Esophagus (tissue), 2 donors: ENCODE measurements at regions not wholly inside any gene's neighbourhood (a gene's known extent, or its start where the extent isn't known, plus 50 kb on each side); places are given as distances from the start of the nearest gene placed in this dataset.

ENCODE experiments used
- H3K27ac ChIP-seq, 2 donors: one replicate each; pipeline ENCODE4 v1.5.1; 2013; ENCODE audit warnings: low read depth in 2 of 2, mild to moderate bottlenecking in 2 of 2, inconsistent platforms in 1 of 2, low read length in 1 of 2, moderate library complexity in 1 of 2
- H3K27me3 ChIP-seq, 2 donors: one replicate each; pipeline ENCODE4 v1.6.1; 2013; ENCODE audit warnings: low read length in 2 of 2, control low read depth in 1 of 2, mild to moderate bottlenecking in 1 of 2; ENCODE audit not compliant: insufficient read depth in 2 of 2, control insufficient read depth in 1 of 2
- H3K36me3 ChIP-seq, 2 donors: one replicate each; pipeline ENCODE4 v1.6.1; 2013; ENCODE audit warnings: low read length in 1 of 2; ENCODE audit not compliant: control insufficient read depth in 2 of 2, insufficient read depth in 2 of 2
- H3K4me1 ChIP-seq, 2 donors: one replicate each; pipeline ENCODE4 v1.6.1; 2013; ENCODE audit warnings: low read length in 1 of 2; ENCODE audit not compliant: control insufficient read depth in 2 of 2, insufficient read depth in 2 of 2
- H3K4me3 ChIP-seq, 2 donors: one replicate each; pipeline ENCODE4 v1.5.1; 2013; ENCODE audit warnings: low read length in 2 of 2, mild to moderate bottlenecking in 2 of 2, low read depth in 1 of 2, moderate library complexity in 1 of 2
- H3K9me3 ChIP-seq, 2 donors: one replicate each; pipeline ENCODE4 v1.6.1; 2013; ENCODE audit warnings: mild to moderate bottlenecking in 2 of 2, low read depth in 1 of 2, low read length in 1 of 2, moderate library complexity in 1 of 2; ENCODE audit not compliant: control insufficient read depth in 2 of 2, insufficient read depth in 1 of 2
- WGBS, 2 donors: extraction: QIAGEN DNeasy Blood & Tissue Kit; methylation state at CpG; one replicate each; pipeline ENCODE4 v1.1.7; 2013; 5-methylcytosine and 5-hydroxymethylcytosine counted together
- donor health status: healthy with polysubstance abuse.
- donor health status: Bipolar disorder and iron deficiency.

DNA sequence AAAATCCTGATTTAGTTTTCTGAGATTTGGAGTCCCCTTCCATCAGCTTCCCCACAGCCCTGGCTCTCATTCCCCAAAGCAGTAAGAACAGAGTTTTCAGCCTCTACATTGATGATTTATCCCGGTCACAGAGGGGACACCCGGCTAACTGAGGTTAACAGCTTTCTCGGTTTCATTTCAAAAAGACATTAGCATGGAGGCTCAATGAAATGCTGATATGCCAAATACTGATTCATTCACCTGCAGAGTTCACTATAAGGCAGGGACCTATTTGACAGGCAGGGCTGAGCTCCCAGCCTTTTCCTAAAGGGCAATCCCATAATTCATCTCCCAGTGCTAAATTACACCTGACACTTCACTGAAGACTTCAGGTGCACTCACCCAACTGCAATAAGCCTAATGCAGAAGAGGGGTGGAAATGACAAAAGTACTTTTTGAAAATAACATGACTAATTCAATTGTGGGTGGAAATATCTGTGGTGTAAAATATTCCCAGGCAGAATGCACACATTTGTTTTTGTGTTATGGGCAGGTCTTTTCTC lies 99.8 kb upstream of the PMFBP1 start:
- no peak overlapping the region for H3K4me3 ChIP-seq
- no peaks in the 10 kb centered on the region for H3K4me1 ChIP-seq
- no peak overlapping the region for H3K27ac ChIP-seq
- no peaks in the 10 kb centered on the region for H3K36me3 ChIP-seq
- H3K9me3 ChIP-seq = no peaks in the 10 kb centered on the region
- peaks cover 0 to 2% of the 10 kb centered on the region in 2 donors for H3K27me3 ChIP-seq
- 84 to 86% methylated on average over 3 of the region's 3 CpGs for WGBS, 2 donors

- no peaks in the 10 kb centered on the region for H3K4me1 ChIP-seq
- H3K9me3 ChIP-seq = no peaks in the 10 kb centered on the region
- H3K4me3 ChIP-seq = no peak overlapping the region
- no peaks in the 10 kb centered on the region for H3K27me3 ChIP-seq
- no peak overlapping the region for H3K27ac ChIP-seq
- H3K36me3 ChIP-seq = no peaks in the 10 kb centered on the region
- 40 to 41% methylated on average over 1 of the region's 1 CpG for WGBS, 2 donors
These were observed 98.6 kb upstream of the PMFBP1 start for GRCh38 chr16:72270531-72270930.

- Histone ChIP-seq H3K4me3 (no peak overlapping the region), H3K36me3 (no peaks in the 10 kb centered on the region), H3K9me3 (no peaks in the 10 kb centered on the region), H3K4me1 (no peaks in the 10 kb centered on the region), H3K27me3 (no peaks in the 10 kb centered on the region), H3K27ac (no peak overlapping the region)
- WGBS, 2 donors = 87 to 90% methylated on average over 6 of the region's 6 CpGs
These were observed 94.9 kb upstream of the PMFBP1 start for GRCh38 chr16:72266836-72267235.

GRCh38 chr16:72264771-72265170 lies 92.8 kb upstream of the PMFBP1 start:
- H3K4me3 ChIP-seq = no peak overlapping the region
- H3K27ac ChIP-seq = no peak overlapping the region
- H3K36me3 ChIP-seq = no peaks in the 10 kb centered on the region
- H3K27me3 ChIP-seq = no peaks in the 10 kb centered on the region
- WGBS, 2 donors = 76 to 87% methylated on average over 2 of the region's 2 CpGs
- no peaks in the 10 kb centered on the region for H3K4me1 ChIP-seq
- no peaks in the 10 kb centered on the region for H3K9me3 ChIP-seq

GRCh38 chr16:72262711-72263110 lies 90.8 kb upstream of the PMFBP1 start:
- no peak overlapping the region for H3K4me3 ChIP-seq
- no peak overlapping the region for H3K27ac ChIP-seq
- no peaks in the 10 kb centered on the region for H3K27me3 ChIP-seq
- H3K36me3 ChIP-seq = no peaks in the 10 kb centered on the region
- H3K9me3 ChIP-seq = peaks cover 0 to 2% of the 10 kb centered on the region in 2 donors
- H3K4me1 ChIP-seq = no peaks in the 10 kb centered on the region
- WGBS, 2 donors = 57 to 69% methylated on average over 1 of the region's 1 CpG

DNA sequence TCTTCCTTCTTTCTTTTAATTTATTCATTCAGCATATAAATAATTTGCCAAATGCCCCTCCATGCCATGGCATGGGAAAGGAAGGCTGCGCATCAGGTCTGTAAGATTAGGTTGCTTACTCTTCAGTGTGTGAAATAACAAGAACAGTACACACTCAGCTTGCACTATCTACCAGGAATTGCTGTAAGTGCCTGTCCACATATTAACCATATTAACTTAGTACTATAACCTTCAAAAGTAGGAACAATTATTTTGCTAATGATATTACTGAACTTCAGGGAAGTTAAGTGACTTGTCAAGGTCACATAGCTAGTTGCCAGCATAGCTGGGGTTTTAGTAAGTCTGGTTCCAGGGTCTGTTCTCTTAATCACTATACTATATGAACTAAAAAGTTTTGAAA lies 89.2 kb upstream of the PMFBP1 start:
- H3K27me3 ChIP-seq = no peaks in the 10 kb centered on the region
- H3K36me3 ChIP-seq = no peaks in the 10 kb centered on the region
- H3K9me3 ChIP-seq = peaks cover 0 to 2% of the 10 kb centered on the region in 2 donors
- no peak overlapping the region for H3K4me3 ChIP-seq
- 82 to 100% methylated on average over 1 of the region's 1 CpG for WGBS, 2 donors
- H3K27ac ChIP-seq = no peak overlapping the region
- H3K4me1 ChIP-seq = no peaks in the 10 kb centered on the region

DNA sequence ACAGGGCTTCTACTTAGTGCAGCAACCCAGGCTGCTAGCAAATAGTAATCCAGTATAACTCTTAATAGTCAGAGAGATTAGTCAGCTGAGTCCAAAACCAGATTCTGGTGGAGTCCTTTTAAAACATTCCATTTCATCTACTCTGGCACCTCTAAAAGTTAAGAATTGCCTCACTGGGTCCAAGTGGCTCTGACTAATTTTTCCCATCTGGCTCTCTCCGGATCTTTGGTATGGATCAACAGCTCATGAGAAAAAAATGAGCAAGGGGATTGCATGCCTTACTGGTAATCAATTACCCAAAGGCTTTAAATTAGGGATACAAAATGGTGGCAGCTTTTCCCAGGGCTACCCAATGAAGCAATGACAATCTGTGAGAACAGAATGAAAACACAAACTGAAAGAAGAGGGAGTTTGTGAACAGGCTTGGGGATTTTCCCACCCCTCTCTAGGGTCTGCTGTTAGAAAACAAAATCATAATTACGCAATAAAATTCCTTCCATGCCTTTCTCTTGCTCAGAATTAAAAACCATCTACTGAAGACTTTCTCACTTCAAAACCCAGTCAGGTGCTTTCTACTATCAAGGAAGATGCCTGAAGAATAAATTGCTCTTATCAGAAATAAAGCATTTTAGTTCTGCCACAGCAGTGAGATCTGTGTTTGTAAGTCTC lies 84.6 kb upstream of the PMFBP1 start:
- peaks cover 0 to 2% of the 10 kb centered on the region in 2 donors for H3K9me3 ChIP-seq
- H3K27me3 ChIP-seq = no peaks in the 10 kb centered on the region
- H3K4me3 ChIP-seq = no peak overlapping the region
- H3K36me3 ChIP-seq = no peaks in the 10 kb centered on the region
- WGBS, 2 donors = 75 to 82% methylated on average over 2 of the region's 2 CpGs
- H3K27ac ChIP-seq = no peak overlapping the region
- no peaks in the 10 kb centered on the region for H3K4me1 ChIP-seq

DNA sequence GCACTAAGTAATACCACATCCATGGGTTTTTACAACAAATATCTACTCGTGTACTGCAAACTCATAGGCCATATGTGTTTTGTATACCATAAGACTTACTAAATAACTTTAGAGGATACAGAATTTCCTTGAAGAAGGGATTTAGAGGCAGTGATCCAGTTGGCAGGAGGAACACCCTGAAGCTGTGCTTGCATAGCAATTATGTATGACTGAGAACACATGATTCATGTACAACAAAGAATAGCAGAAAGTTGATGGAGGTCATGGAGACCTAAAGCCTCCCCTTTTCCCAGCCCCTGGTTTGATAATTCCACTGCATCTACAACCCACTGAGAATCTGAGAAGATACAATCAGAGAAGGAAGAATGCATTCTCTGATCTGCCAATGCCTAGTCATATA lies 83.8 kb upstream of the PMFBP1 start:
- WGBS, 2 donors = 81 to 84% methylated on average over 1 of the region's 1 CpG
- Histone ChIP-seq H3K9me3 (peaks cover 0 to 2% of the 10 kb centered on the region in 2 donors), H3K27me3 (no peaks in the 10 kb centered on the region), H3K4me3 (no peak overlapping the region), H3K36me3 (no peaks in the 10 kb centered on the region), H3K4me1 (no peaks in the 10 kb centered on the region), H3K27ac (no peak overlapping the region)

- H3K4me1 ChIP-seq = no peaks in the 10 kb centered on the region
- no peaks in the 10 kb centered on the region for H3K27me3 ChIP-seq
These were observed 75.9 kb upstream of the PMFBP1 start for GRCh38 chr16:72247821-72248253.

GRCh38 chr16:72246423-72246822 lies 74.5 kb upstream of the PMFBP1 start:
- WGBS, 2 donors = 71% methylated on average over 5 of the region's 5 CpGs
- no peaks in the 10 kb centered on the region for H3K36me3 ChIP-seq
- no peak overlapping the region for H3K4me3 ChIP-seq
- H3K9me3 ChIP-seq = no peaks in the 10 kb centered on the region
- H3K27ac ChIP-seq = no peak overlapping the region
- H3K27me3 ChIP-seq = no peaks in the 10 kb centered on the region
- H3K4me1 ChIP-seq = no peaks in the 10 kb centered on the region

More at GRCh38 chr16:72247821-72248253, 75.9 kb upstream of the PMFBP1 start:
- Histone ChIP-seq H3K9me3 (no peaks in the 10 kb centered on the region), H3K4me3 (no peak overlapping the region), H3K36me3 (no peaks in the 10 kb centered on the region), H3K27ac (no peak overlapping the region)
- 53 to 64% methylated on average over 5 of the region's 5 CpGs for WGBS, 2 donors
